Uterus (tissue), 2 donors: ENCODE measurements at regions not wholly inside any gene's neighbourhood (a gene's known extent, or its start where the extent isn't known, plus 50 kb on each side); places are given as distances from the start of the nearest gene placed in this dataset.

Experiments used
- POLR2A ChIP-seq, 2 donors: fragments of 450-650 bp; IDR thresholded peaks; one replicate each; pipeline ENCODE4 v1.6.1; 2016; ENCODE audit warnings: antibody characterized with exemption in 2 of 2, mild to moderate bottlenecking in 1 of 2, moderate library complexity in 1 of 2
- TF ChIP-seq, protein P1 (sequence below), 4 experiments: fragments of 200-600 bp in 2 of 4; fragments of 450-650 bp in 2 of 4; sonication (generic) in 2 of 4; IDR thresholded peaks; one replicate each; pipeline ENCODE4 v1.5.1; 2016 to 2019; ENCODE audit warnings: antibody characterized with exemption in 4 of 4, mild to moderate bottlenecking in 2 of 4, moderate library complexity in 1 of 4

- TF ChIP-seq, protein P1, sequence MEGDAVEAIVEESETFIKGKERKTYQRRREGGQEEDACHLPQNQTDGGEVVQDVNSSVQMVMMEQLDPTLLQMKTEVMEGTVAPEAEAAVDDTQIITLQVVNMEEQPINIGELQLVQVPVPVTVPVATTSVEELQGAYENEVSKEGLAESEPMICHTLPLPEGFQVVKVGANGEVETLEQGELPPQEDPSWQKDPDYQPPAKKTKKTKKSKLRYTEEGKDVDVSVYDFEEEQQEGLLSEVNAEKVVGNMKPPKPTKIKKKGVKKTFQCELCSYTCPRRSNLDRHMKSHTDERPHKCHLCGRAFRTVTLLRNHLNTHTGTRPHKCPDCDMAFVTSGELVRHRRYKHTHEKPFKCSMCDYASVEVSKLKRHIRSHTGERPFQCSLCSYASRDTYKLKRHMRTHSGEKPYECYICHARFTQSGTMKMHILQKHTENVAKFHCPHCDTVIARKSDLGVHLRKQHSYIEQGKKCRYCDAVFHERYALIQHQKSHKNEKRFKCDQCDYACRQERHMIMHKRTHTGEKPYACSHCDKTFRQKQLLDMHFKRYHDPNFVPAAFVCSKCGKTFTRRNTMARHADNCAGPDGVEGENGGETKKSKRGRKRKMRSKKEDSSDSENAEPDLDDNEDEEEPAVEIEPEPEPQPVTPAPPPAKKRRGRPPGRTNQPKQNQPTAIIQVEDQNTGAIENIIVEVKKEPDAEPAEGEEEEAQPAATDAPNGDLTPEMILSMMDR (IDR thresholded peaks at IDR 0.05), result no peak
- TF ChIP-seq POLR2A (IDR thresholded peaks at IDR 0.05), result no peak
These were observed 262.2 kb upstream of the SEMA3C start for GRCh38 chr7:81181066-81181465.
